GM12891 (cell line): ENCODE measurements at regions not wholly inside any gene's neighbourhood (a gene's known extent, or its start where the extent isn't known, plus 50 kb on each side); places are given as distances from the start of the nearest gene placed in this dataset.
"Not testable (repeated sequence)": the region's sequence is repeated elsewhere in the genome, so short reads cannot be mapped to it uniquely, and the experiment has no call there.

Source experiments
- DNase-seq: peaks from one replicate; pipeline ENCODE4 v3.0.0; 2011; ENCODE audit warnings: low spot score; ENCODE audit not compliant: insufficient read length
- FAIRE-seq: peaks from 2 replicates; lab custom pipeline; 2011; peaks lifted over from hg19 to GRCh38; lab: Jason Lieb, UNC
- PAX5 ChIP-seq: IDR thresholded peaks from 2 replicates; pipeline ENCODE4 v1.6.1; 2011; ENCODE audit warnings: low read length, moderate library complexity, mild to moderate bottlenecking; ENCODE audit not compliant: insufficient read depth, severe bottlenecking
- POLR2A ChIP-seq: IDR thresholded peaks from 2 replicates; pipeline ENCODE4 v1.6.1; 2011; ENCODE audit warnings: low read depth, low read length, control low read depth
- POLR2AphosphoS5 ChIP-seq: IDR thresholded peaks from 2 replicates; pipeline ENCODE4 v1.6.1; 2011; ENCODE audit warnings: low read depth, low read length, control low read depth
- POU2F2 ChIP-seq: IDR thresholded peaks from 2 replicates; pipeline ENCODE4 v1.6.1; 2011; ENCODE audit warnings: low read depth, mild to moderate bottlenecking, control low read depth, low read length, moderate library complexity
- SPI1 ChIP-seq: IDR thresholded peaks from 2 replicates; pipeline ENCODE4 v1.6.1; 2011; ENCODE audit warnings: low read depth, low read length, control low read depth
- TAF1 ChIP-seq: IDR thresholded peaks from 2 replicates; pipeline ENCODE4 v1.6.1; 2011; ENCODE audit warnings: low read depth, low read length, control low read depth

DNA sequence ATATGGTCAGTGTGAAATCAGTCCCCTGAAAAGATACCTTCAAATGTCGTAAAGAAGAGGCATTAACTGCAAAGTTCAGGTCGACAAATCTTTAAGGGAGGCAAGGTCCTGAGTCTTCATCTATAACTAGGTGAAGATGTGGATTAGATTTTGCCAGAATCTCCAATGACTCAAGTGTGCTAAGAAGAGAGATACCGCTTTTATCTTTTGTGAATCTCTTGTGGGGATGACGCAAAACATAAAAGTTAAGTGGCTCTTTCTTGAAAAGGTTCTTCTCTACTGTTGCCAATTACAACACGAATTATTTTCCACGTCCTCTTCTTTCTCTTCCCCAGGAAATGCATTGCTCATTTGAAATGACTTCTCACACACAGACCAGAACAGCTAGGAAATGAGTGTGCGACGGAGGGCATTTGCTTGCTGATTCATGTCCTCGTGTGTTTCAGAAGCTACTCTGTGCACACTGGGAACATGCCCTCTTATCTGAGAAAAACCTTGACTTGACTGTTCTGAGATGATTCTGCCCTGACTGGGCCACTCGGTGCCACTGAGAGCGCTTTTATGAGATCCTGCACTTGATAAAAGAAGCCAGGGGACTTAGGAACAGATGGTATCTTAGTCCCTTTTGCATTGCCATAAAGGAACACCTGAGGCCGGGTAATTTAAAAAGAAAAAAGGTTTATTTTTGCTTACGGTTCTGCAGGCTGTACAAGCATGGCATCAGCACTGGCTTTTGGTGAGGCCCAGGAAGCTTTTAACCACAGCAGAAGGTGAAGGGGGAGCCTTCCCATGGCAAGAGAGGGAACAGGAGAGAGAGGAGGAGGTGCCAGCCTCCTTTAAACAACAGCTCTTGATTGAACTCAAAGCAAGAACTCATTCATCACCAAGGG lies 169.5 kb upstream of the PFKP start:
- TF ChIP-seq POLR2A, result no peak
- TF ChIP-seq PAX5, result no peak
- no peak for TF ChIP-seq POLR2AphosphoS5
- no peak for TF ChIP-seq SPI1
- no peak for TF ChIP-seq POU2F2
- no peak for TF ChIP-seq TAF1
- no peak for FAIRE-seq
- DNase-seq, result no peak

DNA sequence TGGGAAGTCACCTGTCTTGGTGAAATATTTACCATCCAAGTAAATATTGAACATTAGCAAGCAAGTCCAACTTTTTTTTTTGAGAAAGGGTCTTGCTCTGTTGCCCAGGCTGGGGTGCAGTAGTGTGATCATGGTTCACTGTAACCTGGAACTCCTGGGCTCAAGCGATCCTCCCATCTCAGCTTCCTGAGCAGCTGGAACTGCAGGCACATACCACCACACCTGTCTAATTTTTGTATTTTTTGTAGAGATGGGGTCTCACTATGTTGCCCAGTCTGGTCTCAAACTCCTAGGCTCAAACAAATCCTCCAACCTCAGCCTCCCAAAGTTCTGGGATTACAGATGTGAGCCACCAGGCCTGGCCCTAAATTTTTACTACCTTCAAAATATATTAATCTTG lies 171.0 kb upstream of the PFKP start:
- not testable (repeated sequence) for FAIRE-seq

DNA sequence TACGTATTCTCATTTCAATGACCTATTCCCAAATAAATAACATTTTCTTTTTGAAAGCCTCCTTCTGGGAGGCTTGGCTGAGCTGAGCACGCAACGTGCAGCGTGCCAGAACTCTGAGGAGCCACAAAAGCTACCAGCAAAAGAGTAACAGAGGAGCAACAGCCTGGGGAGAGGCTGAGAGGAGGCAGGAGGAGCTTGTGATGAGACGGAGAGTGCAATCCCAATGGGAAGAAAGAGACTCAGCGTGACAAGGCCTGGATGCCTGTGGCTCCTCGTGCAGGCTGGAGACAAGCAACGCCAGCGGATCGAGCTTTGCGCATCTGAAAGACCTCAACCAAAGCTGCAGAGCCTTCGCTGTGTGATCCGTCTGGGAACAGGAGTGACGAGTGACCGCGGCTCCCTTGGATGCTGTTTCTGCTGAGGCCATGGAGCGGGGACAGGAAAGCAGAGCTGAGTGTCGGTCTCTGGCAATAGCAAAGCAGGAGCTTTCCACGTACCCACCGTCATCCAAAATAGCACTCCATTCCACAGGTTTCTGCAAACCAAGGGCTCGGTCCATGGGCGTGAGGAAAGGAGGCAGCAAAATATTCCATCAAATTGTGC lies 171.7 kb upstream of the PFKP start:
- no peak for FAIRE-seq
- TF ChIP-seq POLR2AphosphoS5 (no peak), SPI1 (no peak), PAX5 (no peak), TAF1 (no peak), POU2F2 (no peak), POLR2A (no peak)

More for the DNA sequence above, 171.0 kb upstream of the PFKP start:
- not testable (repeated sequence) for DNase-seq

DNA sequence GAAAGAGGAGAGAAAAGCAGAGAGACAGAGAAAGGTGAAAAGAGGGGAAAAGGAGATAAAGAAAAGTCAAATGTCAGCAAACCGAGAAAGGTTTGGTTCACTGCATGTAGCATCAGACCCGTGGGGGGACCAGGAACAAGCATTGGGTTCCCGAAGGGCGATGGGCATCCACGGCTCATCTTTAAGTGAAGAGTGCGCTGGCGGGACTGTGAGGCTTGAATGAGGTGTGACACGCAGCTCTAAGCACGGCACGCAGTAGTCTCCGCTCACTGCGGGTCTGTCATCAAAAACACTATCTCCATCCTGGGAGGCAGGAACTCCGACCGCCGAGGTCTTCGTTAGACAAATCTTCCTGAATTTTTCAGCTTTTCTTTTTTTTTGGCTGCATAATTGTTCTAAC lies 173.4 kb upstream of the PFKP start:
- no peak for DNase-seq
- no peak for FAIRE-seq
- no peak for TF ChIP-seq POU2F2
- TF ChIP-seq SPI1, result no peak
- TF ChIP-seq POLR2AphosphoS5, result no peak
- no peak for TF ChIP-seq TAF1
- no peak for TF ChIP-seq POLR2A
- TF ChIP-seq PAX5, result no peak

More for the DNA sequence above, 171.7 kb upstream of the PFKP start:
- DNase-seq, result no peak

DNA sequence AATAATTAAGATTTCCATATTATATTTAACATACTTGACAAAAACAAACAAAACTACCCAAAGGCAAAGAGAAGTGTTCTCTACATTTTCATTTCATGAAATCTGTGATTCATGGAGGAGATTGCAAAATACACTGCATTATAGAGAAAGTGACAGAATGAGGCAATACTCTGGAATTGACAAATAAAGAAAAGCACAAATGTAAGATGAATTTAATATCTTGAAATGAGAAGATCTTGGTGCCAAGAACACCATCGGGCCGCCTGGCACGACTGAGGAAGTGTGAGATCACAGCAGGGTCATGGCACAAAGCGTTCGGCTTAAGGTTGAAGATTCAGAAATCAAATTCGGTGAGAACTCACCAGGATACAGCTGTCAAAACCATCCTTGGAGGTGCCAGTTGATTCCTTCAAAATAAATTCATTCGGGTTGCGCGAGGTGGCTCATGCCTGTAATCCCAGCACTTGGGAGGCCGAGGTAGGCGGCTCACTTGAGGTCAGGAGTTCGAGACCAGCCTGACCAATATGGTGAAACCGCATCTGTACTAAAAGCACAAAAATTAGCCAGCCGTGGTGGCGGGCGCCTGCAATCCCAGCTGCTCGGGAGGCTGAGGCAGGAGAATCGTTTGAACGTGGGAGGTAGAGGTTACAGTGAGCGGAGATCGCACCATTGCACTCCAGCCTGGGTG lies 174.0 kb upstream of the PFKP start:
- FAIRE-seq, result no peak

DNA sequence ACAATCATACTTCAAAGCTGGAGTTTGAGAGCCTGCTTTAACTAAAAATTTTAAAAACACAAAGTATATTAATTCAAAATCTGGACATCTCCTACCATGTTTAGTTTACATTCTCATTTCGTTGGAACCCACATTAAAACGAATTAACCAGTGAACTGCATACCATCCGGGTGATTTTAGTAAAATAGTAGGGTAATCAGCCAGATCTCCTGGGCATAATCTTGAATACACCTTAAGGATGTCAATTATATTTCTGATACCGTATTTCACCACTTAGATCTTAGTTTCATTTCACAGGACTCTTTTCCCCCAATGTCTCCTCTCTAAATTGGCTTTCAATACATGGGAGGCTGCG lies 175.6 kb upstream of the PFKP start:
- TF ChIP-seq POLR2AphosphoS5, result no peak
- no peak for TF ChIP-seq PAX5
- TF ChIP-seq POLR2A, result no peak
- TF ChIP-seq SPI1, result no peak
- no peak for TF ChIP-seq POU2F2
- no peak for TF ChIP-seq TAF1
- FAIRE-seq (no peak), DNase-seq (no peak)

More for the DNA sequence above, 174.0 kb upstream of the PFKP start:
- DNase-seq, result no peak
- TF ChIP-seq POU2F2 (no peak), SPI1 (no peak), PAX5 (no peak), TAF1 (no peak)

DNA sequence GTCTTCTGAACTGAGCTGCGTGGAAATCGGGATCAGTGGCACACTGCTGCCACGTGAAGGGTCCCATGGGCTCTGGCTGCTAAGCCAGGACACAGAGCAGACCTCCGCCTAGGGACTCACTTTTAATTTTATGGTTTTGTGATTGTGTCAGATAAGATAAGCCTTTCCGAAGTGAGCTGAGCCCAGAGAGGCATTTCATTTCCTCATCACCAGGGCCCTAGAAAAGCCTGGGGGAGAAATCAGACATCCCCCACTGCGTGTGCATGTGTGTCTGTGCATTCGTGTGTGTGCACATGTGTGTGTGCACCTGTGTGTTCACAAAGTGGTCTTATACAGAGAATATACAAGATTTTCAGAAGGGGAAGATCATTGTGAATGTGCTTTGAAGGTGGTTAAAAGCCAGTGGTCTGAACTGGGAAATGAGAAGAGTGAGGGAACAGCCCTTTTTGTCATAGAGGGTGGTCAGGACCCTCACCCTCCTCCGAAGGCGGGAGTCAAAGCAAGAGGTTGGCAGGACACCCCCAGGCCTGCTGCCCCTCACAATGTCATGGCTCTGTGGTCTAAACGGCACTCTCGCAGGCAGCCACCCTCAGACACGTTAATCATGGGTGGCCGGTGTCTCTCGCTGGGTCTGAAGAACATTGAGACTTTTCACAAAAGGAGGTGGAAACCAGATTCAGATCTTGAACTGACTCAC lies 176.1 kb upstream of the PFKP start:
- TF ChIP-seq POU2F2 (no peak), PAX5 (no peak), POLR2A (no peak), POLR2AphosphoS5 (no peak), SPI1 (no peak), TAF1 (no peak)
- FAIRE-seq (no peak), DNase-seq (no peak)

DNA sequence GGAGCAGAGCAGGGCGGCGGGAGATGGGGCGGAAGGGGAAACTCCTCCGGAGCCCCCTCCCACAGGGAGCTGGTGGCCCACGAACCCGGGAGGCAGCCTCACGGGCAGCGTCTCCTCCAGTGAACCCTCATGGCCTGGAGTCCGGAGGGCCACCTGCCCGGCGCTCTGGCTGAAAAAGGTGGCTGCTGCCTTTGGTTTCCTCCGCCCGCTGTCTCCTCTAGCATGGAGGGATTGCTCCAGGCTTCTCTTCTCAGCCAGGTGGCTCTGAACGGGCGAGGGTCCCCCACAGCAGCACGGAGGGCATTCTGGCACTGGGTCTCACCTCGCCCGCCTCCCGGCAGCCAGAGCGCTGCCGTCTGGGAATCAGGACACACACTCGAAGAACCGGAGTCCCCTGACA lies 177.3 kb upstream of the PFKP start:
- DNase-seq, result no peak
- FAIRE-seq, result no peak
- TF ChIP-seq POLR2AphosphoS5, result no peak
- no peak for TF ChIP-seq POU2F2
- TF ChIP-seq POLR2A, result no peak
- TF ChIP-seq TAF1, result no peak

DNA sequence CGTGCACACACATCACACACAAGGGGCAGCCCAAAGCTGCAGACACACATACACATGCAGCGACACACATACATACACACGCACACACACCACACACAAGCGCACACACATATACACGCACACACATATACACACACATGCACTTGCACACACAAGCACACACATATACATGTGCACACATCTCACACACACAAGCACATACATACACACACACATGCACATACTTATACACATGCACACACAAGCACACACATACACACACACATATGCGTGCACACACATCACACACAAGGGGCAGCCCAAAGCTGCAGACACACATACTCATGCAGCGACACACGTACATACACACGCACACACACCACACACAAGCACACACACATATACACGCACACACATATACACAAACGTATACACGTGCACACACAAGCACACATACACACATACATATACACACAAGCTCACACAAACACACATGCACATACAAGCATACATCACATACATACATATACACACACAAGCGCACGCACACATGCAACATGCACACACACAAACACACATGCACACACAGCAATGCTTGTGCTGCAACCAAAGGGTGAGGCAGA lies 178.8 kb upstream of the PFKP start:
- DNase-seq (no peak), FAIRE-seq (no peak)
- TF ChIP-seq SPI1 (no peak), TAF1 (no peak), POLR2A (no peak), POLR2AphosphoS5 (no peak), PAX5 (no peak), POU2F2 (no peak)
